ENCODE measurements at regions not wholly inside any gene's neighbourhood (a gene's known extent, or its start where the extent isn't known, plus 50 kb on each side); places are given as distances from the start of the nearest gene placed in this dataset.

DNA sequence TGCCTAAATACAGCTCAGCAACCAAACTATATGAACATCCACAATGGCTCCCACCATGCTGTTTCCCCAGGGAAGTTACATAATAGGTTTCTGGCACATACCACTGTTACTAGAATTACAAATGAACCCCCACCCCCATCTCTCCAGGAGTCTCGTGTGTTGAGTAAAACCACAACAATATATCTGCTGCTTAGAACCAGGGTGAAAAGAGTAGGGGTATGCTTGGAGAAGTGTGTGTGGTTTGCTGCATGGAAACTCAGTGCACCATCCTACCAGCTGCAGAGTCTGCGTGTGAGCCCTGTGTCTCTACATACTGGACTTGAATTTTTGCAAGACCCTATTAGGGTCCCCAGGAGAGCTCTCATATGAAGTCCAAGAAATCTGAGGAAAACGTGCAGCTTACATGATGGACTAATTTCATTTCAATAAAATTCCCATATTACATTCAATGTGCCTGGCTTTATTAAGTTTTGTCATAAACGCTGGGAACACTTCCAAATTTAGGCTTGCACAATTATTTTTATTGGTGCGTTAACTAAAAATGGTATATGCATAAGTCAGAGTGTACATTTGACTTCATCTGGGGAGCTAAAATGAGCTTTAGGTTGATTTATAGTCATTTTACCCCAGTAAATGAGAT lies 104.5 kb upstream of the NFIB start:
- DNase-seq = no peak
- no peaks in the 10 kb centered on the region for H3K27me3 ChIP-seq
- no peaks in the 10 kb centered on the region for H3K36me3 ChIP-seq
- no peaks in the 10 kb centered on the region for H3K9me3 ChIP-seq
- peaks cover 7% of the 10 kb centered on the region for H3K4me1 ChIP-seq
- TF ChIP-seq, protein P1, sequence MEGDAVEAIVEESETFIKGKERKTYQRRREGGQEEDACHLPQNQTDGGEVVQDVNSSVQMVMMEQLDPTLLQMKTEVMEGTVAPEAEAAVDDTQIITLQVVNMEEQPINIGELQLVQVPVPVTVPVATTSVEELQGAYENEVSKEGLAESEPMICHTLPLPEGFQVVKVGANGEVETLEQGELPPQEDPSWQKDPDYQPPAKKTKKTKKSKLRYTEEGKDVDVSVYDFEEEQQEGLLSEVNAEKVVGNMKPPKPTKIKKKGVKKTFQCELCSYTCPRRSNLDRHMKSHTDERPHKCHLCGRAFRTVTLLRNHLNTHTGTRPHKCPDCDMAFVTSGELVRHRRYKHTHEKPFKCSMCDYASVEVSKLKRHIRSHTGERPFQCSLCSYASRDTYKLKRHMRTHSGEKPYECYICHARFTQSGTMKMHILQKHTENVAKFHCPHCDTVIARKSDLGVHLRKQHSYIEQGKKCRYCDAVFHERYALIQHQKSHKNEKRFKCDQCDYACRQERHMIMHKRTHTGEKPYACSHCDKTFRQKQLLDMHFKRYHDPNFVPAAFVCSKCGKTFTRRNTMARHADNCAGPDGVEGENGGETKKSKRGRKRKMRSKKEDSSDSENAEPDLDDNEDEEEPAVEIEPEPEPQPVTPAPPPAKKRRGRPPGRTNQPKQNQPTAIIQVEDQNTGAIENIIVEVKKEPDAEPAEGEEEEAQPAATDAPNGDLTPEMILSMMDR (IDR thresholded peaks at IDR 0.05; ENCODE audit: low read depth, low read length) = no peak
- H3K4me3 ChIP-seq (ENCODE audit: low read depth, low read length) = no peak overlapping the region

DNA sequence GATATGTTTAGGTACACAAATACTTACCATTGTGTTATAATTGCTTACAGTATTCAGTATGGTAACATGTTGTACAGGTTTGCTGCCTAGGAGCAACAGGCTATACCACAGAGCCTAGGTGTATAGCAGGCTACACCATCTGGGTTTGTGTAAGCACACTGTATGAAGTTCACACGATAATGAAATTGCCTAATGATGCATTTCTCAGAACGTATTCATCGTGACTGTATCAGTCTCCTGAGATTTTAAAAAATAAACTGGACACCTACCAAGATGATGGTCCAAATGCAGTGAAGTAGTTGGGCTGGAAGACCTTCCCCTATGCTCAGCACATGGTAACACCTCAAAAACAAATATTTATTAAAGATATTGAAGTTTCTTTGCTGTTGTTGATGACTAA lies 103.3 kb upstream of the NFIB start:
- TF ChIP-seq, protein P1 (IDR thresholded peaks at IDR 0.05; ENCODE audit: low read depth, low read length) = no peak
- H3K27me3 ChIP-seq = no peaks in the 10 kb centered on the region
- DNase-seq = no peak
- H3K9me3 ChIP-seq = no peaks in the 10 kb centered on the region
- H3K36me3 ChIP-seq = no peaks in the 10 kb centered on the region
- peaks cover 7% of the 10 kb centered on the region for H3K4me1 ChIP-seq
- H3K4me3 ChIP-seq (ENCODE audit: low read depth, low read length) = no peak overlapping the region

DNA sequence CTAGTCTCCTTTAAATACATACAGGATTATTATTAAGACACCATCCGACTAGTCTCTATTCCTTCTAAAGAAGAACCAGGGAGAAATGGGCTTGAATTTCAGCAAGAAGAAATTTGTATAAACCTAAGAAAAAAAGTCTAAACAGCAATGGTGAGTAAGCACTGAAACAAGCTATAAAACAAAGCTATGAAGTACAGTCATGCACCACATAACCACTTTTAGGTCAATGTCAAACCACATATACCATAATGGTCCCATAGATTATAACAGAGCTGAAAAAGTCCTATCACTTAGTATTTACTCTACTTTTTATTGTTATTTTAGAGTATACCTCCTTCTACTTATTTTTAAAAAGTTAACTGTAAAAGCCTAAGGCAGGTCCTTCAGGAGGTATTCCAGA lies 102.0 kb upstream of the NFIB start:
- no peak for DNase-seq
- H3K27me3 ChIP-seq = no peaks in the 10 kb centered on the region

DNA sequence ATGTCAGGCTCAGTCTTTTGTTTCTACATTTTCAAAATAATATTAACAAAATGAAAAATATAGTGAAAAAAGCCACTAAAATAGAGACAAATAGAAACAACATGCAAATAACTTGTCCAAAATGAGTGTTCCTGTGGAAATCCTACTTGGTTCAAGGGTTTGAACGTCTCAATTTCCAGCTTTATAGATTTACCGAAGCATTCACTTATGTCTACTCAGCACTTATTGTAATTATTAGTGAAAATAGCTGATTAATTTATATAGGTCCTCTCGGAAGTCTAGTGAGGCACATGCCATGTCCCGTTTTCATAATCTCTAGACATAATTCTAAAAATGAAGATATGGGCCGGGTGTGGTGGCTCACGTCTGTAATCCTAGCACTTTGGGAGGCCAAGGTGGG lies 99.9 kb upstream of the NFIB start:
- no peak for DNase-seq
- no peaks in the 10 kb centered on the region for H3K36me3 ChIP-seq
- H3K27me3 ChIP-seq = no peaks in the 10 kb centered on the region
- H3K9me3 ChIP-seq = no peaks in the 10 kb centered on the region
- TF ChIP-seq, protein P1 (IDR thresholded peaks at IDR 0.05; ENCODE audit: low read depth, low read length) = no peak
- no peak overlapping the region for H3K4me3 ChIP-seq (ENCODE audit: low read depth, low read length)
- peaks cover 6% of the 10 kb centered on the region; the same call in 1 of the 2 replicates for H3K4me1 ChIP-seq

More for the DNA sequence above, 102.0 kb upstream of the NFIB start:
- Histone ChIP-seq H3K36me3 (no peaks in the 10 kb centered on the region), H3K9me3 (no peaks in the 10 kb centered on the region), H3K4me1 (peaks cover 7% of the 10 kb centered on the region; the same call in 1 of the 2 replicates), H3K4me3 (ENCODE audit: low read depth, low read length) (no peak overlapping the region)
- TF ChIP-seq, protein P1 (IDR thresholded peaks at IDR 0.05; ENCODE audit: low read depth, low read length) = no peak

DNA sequence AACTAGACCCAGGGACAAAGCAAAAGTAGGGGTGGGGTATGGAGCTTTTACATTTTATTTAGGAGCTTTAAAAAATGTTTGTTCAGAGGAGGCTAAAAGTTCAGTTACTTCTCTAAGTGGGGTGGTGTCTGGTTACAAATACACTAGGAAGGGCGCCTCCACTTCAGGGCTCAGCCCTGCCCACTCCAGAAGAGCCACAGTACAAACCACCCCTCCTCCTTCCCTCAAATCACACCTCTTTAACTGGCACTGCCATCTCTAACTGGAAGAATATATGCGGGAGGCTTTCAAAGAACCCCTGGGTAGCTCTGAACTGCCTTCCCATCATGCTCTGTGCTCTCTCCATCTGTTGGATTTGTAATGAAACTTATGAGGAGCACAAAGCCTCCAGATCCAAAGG lies 98.8 kb upstream of the NFIB start:
- H3K36me3 ChIP-seq = no peaks in the 10 kb centered on the region
- TF ChIP-seq, protein P1 (IDR thresholded peaks at IDR 0.05; ENCODE audit: low read depth, low read length) = no peak

DNA sequence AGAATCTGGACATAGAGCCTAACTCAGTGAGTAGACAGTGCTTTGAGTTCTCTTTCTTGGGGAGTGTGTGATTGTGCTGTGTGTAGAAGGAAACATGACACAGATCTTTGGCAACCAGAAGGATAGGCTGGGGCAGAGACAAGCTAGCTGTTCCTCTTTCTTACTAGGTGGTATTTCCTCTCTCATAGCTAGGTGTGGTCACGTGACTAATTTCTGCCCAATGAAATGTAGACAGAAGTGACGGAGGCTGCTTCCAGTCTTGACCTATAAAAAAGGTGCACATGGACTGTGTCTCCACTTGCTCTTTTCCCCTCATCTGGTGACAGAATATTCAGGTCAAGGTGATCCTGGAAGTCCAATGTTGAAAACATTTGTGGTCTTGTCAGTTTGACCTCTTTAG lies 92.5 kb upstream of the NFIB start:
- H3K27me3 ChIP-seq = no peaks in the 10 kb centered on the region

More for the DNA sequence above, 98.8 kb upstream of the NFIB start:
- no peak overlapping the region for H3K4me3 ChIP-seq (ENCODE audit: low read depth, low read length)
- no peaks in the 10 kb centered on the region for H3K9me3 ChIP-seq
- DNase-seq = no peak
- H3K4me1 ChIP-seq = no peaks in the 10 kb centered on the region
- no peaks in the 10 kb centered on the region for H3K27me3 ChIP-seq

More for the DNA sequence above, 92.5 kb upstream of the NFIB start:
- TF ChIP-seq, protein P1 (IDR thresholded peaks at IDR 0.05; ENCODE audit: low read depth, low read length) = no peak
- H3K36me3 ChIP-seq = no peaks in the 10 kb centered on the region
- H3K4me1 ChIP-seq = no peaks in the 10 kb centered on the region; the same call in 1 of the 2 replicates
- no peak overlapping the region for H3K4me3 ChIP-seq (ENCODE audit: low read depth, low read length)
- H3K9me3 ChIP-seq = no peaks in the 10 kb centered on the region
- no peak for DNase-seq

Data from BE2C (cell line).